Fibroblast of skin of abdomen (primary cell): ENCODE measurements at regions not wholly inside any gene's neighbourhood (a gene's known extent, or its start where the extent isn't known, plus 50 kb on each side); places are given as distances from the start of the nearest gene placed in this dataset.
"Not testable (repeated sequence)": the region's sequence is repeated elsewhere in the genome, so short reads cannot be mapped to it uniquely, and the experiment has no call there.

ENCODE experiments used
- DNase-seq: peaks from one replicate; pipeline ENCODE4 v3.0.0-alpha.2; 2013

- DNase-seq, result not testable (repeated sequence)
Observed at GRCh38 chr5:148744380-148744779, 82.0 kb upstream of the ADRB2 start.

GRCh38 chr5:148746826-148747535 is 79.4 kb upstream of the ADRB2 start:
- peak; percentile 34 for DNase-seq

- DNase-seq, result no peak
Observed at GRCh38 chr5:148747536-148747906, 78.9 kb upstream of the ADRB2 start.

GRCh38 chr5:148748702-148749392 is 77.6 kb upstream of the ADRB2 start:
- no peak for DNase-seq

- no peak for DNase-seq
Observed at GRCh38 chr5:148750614-148751013, 75.8 kb upstream of the ADRB2 start.

GRCh38 chr5:148751025-148751424 is 75.4 kb upstream of the ADRB2 start:
- no peak for DNase-seq

GRCh38 chr5:148752375-148752774 is 74.0 kb upstream of the ADRB2 start:
- not testable (repeated sequence) for DNase-seq

- no peak for DNase-seq
Observed at GRCh38 chr5:148759101-148759500, 67.3 kb upstream of the ADRB2 start.

- DNase-seq, result no peak
Observed at GRCh38 chr5:148760945-148761638, 65.3 kb upstream of the ADRB2 start.

GRCh38 chr5:148763996-148764395 is 62.4 kb upstream of the ADRB2 start:
- no peak for DNase-seq

- no peak for DNase-seq
Observed at GRCh38 chr5:148765061-148765460, 61.4 kb upstream of the ADRB2 start.

GRCh38 chr5:148768806-148769415 is 57.5 kb upstream of the ADRB2 start:
- no peak for DNase-seq

GRCh38 chr5:148769941-148770340 is 56.5 kb upstream of the ADRB2 start:
- no peak for DNase-seq

GRCh38 chr5:148774313-148774712 is 52.1 kb upstream of the ADRB2 start:
- DNase-seq, result no peak

- no peak for DNase-seq
Observed at GRCh38 chr5:148776261-148776660, 50.1 kb upstream of the ADRB2 start.
